NCI-H2227 treated with DMSO at 0.1 percent for 48 hours (cell line): ENCODE measurements at regions not wholly inside any gene's neighbourhood (a gene's known extent, or its start where the extent isn't known, plus 50 kb on each side); places are given as distances from the start of the nearest gene placed in this dataset.
"Not testable (repeated sequence)": the region's sequence is repeated elsewhere in the genome, so short reads cannot be mapped to it uniquely, and the experiment has no call there.

Experiments
- DNase-seq: peaks from one replicate; lab custom pipeline; 2025; lab: John Stamatoyannopoulos, UW

DNA sequence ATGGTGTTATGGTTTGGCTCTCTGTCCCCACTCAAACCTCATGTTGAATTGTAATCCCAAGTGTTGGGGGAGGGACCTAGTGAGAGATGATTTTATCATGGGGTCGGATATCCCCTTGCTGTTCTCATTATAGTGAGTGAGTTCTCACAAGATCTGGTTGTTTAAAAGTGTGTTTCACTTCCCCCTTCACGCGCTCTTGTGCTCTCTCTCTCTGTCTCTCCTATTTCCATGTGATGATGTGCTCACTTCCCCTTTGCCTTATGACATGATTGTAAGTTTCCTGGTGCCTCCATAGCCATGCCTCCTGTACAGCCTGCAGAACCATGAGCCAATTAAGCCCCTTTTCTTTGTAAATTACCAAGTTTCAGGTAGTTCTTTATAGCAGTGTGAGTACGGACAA lies 765.1 kb downstream of the KCNA4 start:
- DNase-seq: no peak

DNA sequence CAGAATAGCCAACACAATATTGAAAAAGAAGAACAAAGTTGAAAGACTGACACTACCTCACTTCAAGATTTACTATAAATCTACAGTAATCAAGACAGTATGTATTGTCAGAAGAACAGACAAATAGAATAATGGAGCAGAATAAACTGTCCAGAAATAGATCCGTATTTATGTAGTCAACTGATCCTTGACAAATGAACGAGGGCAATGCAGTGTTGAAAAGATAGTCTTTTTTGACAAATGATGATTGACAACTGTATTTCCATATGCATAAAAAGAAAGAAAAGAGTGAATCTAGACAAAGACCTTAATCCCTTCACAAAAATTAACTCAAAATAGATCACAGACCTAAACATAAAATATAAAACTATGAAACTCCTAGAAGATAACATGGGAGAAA lies 767.1 kb downstream of the KCNA4 start:
- DNase-seq: no peak

DNA sequence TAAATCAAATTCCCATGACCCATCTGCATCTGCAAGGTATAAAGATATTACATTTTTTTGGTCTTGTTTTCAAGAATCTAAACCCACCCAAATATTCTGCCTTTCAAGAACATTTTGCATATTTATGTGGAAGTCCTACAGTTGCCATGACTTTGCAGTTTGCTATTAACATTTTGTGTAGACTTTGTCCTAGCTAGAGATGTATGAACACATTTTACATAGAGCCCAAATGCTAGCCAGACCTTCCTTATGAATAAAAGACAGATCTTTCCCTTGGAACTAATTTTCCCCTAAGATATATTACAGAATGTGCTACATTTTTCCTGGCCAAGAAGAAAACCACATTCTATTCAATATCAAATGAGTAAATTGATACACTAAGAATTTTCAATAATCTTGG lies 772.5 kb downstream of the KCNA4 start:
- no peak for DNase-seq

DNA sequence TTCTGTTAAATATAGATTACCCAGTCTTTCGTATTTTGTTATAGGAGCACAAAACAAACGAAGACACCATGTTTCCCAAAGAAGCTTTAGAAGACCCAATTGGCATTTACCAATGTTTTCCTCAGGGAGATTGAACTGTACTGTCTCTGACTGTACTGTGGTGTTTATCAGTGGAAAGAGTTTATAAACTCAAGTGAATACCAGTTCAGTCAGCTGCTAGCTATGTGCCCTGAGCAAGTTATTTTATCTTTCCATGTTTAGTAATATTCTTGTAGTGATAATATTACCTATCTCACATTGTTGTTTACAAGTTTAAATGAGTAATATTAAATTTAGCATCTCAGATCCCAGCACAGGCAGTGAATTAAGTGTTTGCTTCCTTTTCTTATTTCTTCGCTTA lies 773.2 kb downstream of the KCNA4 start:
- DNase-seq: no peak

DNA sequence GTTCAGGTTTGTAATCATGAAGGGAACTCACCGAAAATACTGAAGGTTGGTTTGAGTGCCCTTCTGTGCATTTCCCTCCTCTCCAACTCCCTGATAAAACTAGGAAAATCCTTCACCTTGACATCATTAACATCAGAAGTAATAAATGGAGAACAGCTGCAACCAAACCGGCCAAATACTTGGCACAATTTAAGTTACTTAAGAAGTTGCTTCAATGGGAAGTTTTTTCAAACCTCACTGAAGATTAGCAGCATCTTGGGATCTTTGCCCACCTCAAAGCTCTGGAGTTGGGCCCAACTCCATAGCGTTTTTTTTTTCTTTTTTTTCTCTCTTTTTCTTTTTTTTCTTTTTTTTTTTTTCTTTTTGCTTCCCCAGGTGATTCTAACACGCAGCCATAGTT lies 784.8 kb downstream of the KCNA4 start:
- DNase-seq: no peak

DNA sequence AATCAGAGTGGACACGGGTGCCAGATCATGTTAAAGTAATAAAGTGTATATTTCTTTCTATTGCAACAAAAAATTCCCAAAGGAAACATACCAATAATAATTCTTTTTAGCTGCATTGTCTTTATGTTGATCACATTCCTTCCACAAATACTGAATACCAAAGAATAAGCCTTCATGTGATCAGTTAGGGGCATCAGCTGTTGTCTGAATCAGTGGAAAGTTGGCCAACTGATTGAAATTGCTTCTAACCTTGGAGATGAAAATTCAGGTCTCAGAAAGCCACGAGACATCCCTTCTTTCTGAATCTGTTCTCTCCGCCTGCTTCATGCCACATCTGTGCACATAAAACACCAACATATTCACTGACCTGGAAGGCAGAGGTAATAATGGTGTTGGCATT lies 785.2 kb downstream of the KCNA4 start:
- DNase-seq: no peak

DNA sequence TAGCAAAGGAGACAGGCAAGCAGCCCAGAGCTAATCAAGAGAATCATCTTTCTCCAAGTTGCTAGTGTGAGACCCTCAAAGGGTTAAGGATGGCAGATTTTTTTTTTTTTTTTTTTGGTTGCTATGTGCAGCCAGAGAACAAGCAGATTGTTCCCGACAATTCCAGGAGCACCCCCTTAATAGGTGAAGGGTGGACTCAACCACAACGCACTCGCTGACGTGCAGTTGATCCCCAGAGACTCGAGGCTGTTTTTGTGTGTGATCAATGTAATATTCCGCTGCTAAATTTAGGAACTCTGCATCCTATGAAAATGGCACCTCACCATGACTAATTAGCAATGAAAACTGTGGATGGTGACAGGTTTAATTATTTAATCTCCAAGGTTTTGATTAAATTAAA lies 789.0 kb downstream of the KCNA4 start:
- no peak for DNase-seq

DNA sequence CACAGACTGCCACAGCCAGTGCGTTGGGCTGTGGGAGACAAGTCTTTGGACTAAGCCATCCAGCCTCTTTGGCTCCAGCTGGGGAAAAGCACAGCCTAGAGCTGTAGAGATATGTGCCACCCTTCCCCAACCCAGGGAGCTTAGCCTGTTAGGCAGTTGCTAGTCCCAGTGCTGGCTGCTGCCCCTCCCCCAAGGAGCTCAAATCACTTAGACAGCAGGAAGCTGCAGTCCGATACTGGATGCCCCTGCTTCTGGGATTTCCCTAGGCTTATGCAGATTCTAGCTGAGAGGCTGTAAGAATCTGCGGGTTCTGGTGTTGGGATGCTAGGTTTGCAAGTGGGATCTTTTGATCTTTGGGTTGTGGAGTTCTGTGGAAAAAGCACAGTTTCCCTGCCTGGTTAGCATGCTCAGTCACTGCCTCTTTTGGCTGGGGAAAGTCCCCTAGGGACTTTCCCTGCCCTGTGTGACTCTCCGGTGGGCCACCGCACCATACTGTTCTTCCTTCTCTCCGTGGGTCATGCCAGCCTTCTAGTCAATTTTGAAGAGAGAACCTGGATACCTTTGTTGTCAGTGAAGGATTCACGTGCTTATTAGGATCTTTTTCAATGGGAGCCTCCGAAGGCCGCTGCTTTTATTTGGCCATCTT lies 792.0 kb downstream of the KCNA4 start:
- DNase-seq: no peak

DNA sequence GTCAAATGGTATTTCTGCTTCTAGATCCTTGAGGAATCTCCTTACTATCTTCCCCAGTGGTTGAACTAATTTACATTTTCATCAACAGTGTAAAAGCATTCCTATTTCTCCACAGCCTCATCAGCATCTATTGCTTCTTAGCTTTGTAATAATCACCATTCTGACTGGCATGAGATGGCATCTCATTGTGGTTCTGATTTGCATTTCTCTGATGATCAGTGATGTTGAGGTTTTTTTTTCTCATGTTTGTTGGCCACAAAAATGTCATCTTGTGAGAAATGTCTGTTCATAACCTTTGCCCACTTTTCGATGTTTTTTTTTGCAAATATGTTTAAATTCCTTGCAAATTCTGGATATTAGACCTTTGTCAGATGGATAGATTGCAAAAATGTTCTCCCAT lies 797.3 kb downstream of the KCNA4 start:
- DNase-seq: not testable (repeated sequence)

DNA sequence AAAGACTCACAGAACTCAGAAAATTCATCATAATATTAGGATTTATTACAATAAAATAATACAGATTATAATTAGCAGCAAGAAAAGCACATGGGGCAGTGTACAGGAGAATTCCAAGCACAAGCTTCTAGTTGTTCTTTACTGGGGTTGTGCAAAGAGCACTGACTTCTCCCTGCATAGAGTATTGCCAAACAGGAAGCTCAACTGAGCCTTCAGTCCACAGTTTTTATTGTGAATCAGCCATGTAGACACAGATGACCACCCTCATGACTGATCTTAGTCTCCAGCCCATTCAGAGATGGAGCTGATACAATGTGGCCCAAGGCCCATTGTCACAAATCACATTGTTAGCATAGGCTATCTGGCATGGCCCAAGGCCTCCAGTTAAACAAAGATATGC lies 798.9 kb downstream of the KCNA4 start:
- DNase-seq: no peak

DNA sequence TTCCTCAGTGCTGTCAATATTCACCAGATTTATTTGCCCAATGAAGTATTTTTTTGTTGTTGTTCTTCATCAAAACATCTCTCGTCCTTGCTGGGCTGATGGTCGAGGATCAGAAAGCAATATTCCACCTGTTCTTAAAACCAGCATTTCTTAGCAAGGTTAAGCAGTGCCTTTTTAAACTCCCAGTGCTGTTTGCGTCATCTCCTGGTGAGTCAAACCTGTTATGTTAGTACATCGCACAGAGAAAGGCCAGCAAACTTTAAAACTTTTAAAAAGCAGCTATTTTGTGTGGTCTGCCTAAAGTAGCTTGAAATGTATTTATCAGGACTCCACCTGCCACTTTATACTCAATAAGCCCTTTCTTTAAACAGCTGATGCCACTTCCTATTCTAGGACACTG lies 802.0 kb downstream of the KCNA4 start:
- DNase-seq: no peak

DNA sequence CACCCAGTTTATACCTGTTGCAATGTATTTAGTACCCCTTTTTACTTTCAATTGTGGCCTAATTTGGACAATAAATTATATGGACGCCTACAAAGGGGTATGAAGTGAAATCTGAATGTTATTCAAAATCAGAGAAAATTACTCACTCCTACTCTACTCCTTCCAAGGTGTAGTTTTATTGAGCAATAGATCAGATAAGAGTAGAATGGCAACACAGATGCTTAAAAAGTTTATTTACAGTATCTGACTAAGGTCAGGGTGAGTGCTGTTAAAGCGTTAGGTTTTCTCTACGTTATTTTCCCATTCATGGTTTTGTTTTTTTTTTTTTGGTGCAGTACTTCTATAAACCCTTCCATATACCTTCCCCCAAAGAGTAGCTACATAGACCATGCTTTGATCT lies 805.6 kb downstream of the KCNA4 start:
- DNase-seq: no peak

DNA sequence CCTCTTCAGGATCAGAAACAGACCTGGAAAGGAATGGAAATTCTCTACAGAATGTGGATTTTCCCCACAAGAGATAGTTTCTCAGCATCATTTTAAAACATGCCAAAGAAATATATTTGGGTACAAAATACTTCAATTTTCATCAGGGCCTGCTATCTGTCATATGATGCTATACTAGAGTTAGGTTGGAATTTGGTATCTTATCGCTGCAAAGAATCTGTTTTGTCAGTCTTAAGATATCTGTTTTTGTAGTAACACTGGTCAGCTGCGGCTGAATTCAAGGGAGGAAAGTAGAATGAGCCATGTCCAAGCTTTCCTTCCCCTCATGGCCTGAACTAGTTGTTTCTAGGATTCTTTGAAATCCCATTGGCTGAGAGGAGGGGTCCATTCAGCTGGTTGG lies 806.4 kb downstream of the KCNA4 start:
- DNase-seq: no peak

DNA sequence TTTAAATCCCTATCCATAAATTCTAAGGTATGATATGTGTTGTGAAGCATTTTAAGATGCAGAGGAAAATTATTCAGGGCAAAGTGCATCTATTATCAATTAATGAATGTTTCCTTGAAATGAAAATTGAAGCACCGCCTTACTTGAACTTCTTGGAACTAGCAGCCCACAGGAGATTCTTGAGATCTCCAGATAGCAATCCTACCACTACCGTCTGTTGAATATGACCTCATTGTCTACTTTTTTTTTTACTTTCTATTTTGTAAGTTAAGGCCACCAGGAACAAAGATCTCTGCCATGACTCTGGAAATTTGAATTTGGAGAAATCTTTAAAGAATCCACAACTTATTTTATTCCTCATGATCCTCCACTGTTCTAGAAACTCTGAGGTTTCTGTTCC lies 808.7 kb downstream of the KCNA4 start:
- DNase-seq: no peak

DNA sequence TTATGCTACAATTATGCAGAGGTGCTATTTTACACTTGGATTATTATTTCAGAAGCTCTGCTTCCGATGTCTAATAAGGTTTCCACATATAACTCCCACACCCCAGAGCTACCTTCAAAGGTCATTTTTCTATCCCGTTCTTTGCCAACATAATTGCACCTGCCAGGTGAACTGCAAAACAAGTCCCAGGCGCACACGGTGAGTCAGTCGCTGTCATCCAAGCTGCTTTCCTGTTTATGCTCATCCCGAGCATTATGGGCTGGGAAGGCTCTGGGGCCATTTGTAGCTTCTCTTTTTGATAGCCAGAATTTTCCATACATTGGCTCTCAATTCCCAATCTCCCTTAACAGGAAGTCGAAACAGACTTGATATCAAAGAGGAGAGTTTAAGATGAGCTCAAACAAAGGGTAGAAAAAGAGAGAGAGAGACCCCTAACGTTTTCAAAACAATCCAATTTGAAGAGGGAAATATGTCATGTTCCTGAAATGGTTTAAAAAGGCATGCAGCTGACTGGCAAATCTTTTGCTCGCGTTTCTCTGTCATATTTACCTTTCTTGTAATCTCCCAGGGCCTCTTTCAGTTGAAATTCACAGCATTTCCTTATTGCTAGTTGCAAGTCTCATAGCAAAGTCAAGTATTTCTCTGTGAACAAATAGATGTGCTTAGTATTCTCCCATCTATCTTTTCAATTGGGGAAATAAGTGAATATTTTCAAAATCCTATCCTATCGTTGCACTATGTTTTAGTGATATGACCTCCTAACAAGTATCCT lies 815.9 kb downstream of the KCNA4 start:
- no peak for DNase-seq

DNA sequence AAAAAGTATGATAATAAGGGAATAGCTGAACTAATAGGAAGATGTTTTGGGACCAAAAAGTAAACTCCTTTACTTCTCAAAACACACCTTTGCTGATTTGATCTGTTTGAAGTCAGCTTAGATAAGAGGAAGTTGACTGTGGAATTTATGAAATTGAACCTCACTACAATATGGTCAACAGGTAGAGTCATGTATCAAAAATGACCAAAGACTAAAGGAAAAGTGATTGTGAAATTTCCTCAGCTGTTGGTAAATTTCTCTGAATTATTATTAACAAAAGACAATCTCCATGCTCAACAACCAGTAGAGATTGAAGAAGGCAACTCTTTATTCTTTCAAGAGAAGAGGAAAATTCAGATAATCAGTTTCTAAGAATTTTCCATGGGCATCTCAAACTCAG lies 826.5 kb downstream of the KCNA4 start:
- DNase-seq: no peak

DNA sequence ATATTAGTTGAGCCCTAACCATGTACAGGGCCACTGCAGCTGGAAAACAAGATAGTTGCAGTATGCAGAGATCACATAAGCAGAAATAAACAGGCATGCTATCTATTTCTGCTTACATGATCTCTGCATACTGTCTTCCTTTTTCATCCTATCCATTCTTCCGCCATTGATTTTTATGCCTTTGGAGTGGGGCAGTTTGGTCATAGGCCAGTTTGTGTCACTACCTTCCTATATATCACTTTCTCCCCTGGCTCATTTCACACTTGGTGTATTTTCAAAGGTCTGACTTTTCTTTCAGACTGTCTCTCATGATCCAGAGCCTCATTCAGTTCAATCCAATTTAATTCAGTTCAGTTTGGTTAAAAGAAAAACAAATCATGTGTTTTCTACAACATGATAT lies 829.6 kb downstream of the KCNA4 start:
- no peak for DNase-seq

DNA sequence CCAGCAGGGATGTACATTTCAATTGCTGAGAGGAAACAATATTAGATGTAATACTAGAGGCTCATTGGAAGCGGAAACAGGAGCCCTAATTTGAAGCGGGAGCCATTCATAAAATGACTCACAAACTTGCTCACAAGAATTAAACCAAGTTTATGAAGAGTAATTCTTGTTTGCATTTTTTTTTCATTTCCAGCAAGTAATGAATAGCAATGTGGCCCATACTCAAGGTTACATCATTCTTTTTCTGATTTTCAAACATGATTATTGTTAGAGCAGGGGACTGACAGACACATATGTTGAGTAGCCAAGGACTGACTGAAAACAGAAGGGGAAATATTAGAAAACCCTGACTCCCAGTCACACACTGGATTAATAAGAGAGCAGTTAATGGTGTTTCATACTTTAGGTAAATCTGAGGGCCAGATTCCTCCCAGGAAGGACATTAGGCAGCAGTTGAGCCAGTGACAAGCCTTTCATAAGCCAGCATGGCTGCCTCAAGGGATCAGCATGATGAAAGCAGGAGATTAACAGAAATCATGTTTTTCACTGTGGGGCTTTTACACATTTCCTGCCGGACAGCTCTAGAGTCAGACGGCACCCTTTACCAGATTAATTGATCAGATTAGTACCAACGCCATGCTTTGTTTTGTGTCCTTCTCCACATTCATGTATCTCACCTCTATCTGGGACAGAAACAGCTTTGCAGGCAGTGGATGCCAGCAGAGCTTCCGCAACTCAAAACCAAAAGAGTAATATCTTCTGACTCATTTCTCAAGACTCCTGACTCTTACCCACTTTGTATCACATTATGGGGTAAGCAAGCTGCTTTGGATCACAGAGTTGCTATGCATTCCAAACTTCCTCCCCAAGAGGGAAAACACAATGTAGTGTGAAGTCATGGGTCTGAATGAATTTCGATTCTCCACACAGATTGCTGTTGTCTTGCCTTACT lies 831.6 kb downstream of the KCNA4 start:
- DNase-seq: no peak

DNA sequence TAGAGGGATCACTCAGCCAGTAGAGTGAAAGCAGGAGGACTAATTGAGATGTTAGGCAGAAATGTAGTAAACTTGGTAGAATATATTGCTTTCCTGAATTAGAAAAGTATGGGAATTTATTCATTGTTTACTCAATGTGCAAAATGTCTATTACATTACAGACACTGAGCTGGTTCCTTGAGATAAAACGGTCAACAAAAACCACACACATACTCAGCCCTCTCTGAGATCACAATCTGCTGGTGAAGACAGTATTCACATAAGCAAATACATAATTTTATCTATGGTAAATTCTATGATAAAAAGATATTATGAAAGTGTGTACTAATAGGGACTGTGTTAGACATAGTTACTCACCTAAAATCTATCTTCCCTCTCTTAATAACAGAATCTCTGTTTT lies 833.5 kb downstream of the KCNA4 start:
- DNase-seq: no peak

DNA sequence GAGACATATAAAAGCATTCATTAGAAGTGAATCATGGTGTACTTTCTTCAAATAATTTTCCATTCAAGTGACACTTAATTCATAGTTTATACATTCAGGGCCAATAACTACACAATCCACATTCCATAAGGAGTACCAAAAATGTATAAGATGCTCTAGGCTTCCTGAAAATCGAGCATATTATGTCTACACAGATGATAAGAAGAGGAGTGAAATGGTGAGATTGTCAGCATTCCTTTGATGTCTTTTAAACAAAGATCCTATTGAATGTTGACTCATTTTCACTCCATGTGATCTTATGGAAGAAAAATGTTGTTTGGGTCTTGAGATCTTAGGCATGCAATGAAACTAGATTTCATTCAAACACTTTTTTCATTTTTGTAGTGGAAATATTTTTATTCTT lies 843.2 kb downstream of the KCNA4 start:
- DNase-seq: no peak

DNA sequence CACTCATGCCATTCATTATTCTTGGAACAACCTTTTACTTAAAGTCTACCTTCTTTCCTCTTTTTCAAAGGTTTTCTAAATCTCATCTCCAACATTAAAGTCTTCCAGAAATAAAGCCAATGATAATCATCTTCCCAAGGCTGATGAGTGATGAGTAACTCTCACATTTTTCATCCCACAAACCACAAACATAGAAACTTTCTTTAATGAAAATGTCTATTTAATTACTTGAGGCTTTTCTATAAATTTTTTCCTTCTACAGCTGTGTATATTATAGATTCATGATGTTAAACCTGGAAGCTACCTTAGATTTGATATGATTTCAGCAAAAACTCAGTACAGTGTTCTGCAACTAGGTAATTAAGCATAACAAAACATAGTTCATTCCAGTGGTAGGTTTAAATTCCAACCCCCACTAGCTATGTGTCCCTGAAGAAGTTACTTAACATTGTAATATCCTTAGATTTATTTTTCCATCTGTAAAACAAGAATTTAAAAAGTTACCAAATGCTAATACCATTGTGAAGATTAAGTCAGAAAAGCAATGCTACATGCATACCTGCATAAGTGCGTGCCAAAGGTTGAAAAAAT lies 845.4 kb downstream of the KCNA4 start:
- DNase-seq: no peak

DNA sequence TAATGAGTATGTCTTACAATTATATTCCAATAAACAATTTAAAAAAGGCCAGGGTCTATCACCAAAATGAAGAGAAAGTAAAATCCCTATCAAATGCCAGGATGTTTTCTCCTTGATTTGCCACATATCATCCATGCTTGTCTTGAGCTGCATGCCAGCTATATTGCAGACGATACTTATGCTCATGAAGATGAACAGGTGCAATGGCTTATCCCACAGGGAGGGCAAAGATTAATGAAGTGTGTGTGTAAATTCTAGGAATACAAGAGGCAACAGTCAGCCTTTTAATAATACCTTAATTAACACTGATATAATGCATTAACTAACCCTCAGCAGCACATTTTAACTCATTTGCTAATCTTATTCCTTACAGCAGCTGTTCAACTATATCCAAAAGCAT lies 850.5 kb downstream of the KCNA4 start:
- no peak for DNase-seq

DNA sequence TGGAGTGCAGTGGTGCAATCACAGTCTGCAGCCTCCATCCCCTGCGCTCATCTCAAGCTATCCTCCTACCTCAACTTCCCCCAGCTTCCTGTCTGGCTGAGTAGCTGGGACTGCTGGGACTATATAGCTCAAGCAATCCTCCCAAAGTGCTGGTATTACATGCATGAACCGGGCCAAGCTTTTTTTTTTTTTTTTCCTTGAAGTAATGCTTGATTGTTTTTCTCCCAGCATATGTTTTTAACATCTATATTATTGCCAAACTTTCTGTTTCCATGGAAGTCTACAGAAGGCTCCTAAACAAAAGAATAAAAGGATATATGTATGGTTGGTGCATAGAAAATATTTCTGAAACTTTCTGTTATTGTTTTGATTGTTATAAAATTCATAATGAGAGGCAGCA lies 853.6 kb downstream of the KCNA4 start:
- no peak for DNase-seq
